22Rv1 (cell line): ENCODE measurements at regions not wholly inside any gene's neighbourhood (a gene's known extent, or its start where the extent isn't known, plus 50 kb on each side); places are given as distances from the start of the nearest gene placed in this dataset.
"Not testable (repeated sequence)": the region's sequence is repeated elsewhere in the genome, so short reads cannot be mapped to it uniquely, and the experiment has no call there.

Source experiments
- H3K27ac ChIP-seq: fragments of 450-650 bp; 2 replicates; pipeline ENCODE4 v1.5.1; 2017
- CTCF ChIP-seq: fragments of 450-650 bp; IDR thresholded peaks from 2 replicates; pipeline ENCODE4 v1.5.1; 2017; ENCODE audit warnings: mild to moderate bottlenecking
- ZFX ChIP-seq: fragments of 450-650 bp; IDR thresholded peaks from 2 replicates; pipeline ENCODE4 v1.6.1; 2017; ENCODE audit warnings: antibody characterized with exemption, borderline replicate concordance

GRCh38 chr10:109678857-109679256 lies 244.5 kb downstream of the XPNPEP1 start:
- no peak for TF ChIP-seq ZFX
- TF ChIP-seq CTCF, result no peak
- no peak overlapping the region for H3K27ac ChIP-seq

- TF ChIP-seq CTCF (no peak), ZFX (no peak)
- H3K27ac ChIP-seq, result no peak overlapping the region
Measured at GRCh38 chr10:109676703-109677102, 246.6 kb downstream of the XPNPEP1 start.

GRCh38 chr10:109668703-109669102 lies 254.6 kb downstream of the XPNPEP1 start:
- H3K27ac ChIP-seq, result no peak overlapping the region
- no peak for TF ChIP-seq ZFX
- TF ChIP-seq CTCF, result no peak

- TF ChIP-seq CTCF, result no peak
- TF ChIP-seq ZFX, result no peak
- no peak overlapping the region for H3K27ac ChIP-seq
Measured at GRCh38 chr10:109668154-109668665, 255.1 kb downstream of the XPNPEP1 start.

GRCh38 chr10:109665321-109665720 lies 258.0 kb downstream of the XPNPEP1 start:
- H3K27ac ChIP-seq, result no peak overlapping the region
- no peak for TF ChIP-seq CTCF
- no peak for TF ChIP-seq ZFX

GRCh38 chr10:109664554-109664953 lies 258.8 kb downstream of the XPNPEP1 start:
- no peak overlapping the region for H3K27ac ChIP-seq
- TF ChIP-seq CTCF (no peak), ZFX (no peak)

- no peak for TF ChIP-seq ZFX
- TF ChIP-seq CTCF, result no peak
- no peak overlapping the region for H3K27ac ChIP-seq
Measured at GRCh38 chr10:109663122-109663521, 260.2 kb downstream of the XPNPEP1 start.

GRCh38 chr10:109652612-109653011 lies 270.7 kb downstream of the XPNPEP1 start:
- not testable (repeated sequence) for H3K27ac ChIP-seq
